ENCODE measurements at regions not wholly inside any gene's neighbourhood (a gene's known extent, or its start where the extent isn't known, plus 50 kb on each side); places are given as distances from the start of the nearest gene placed in this dataset.
"Not testable (repeated sequence)": the region's sequence is repeated elsewhere in the genome, so short reads cannot be mapped to it uniquely, and the experiment has no call there.

DNA sequence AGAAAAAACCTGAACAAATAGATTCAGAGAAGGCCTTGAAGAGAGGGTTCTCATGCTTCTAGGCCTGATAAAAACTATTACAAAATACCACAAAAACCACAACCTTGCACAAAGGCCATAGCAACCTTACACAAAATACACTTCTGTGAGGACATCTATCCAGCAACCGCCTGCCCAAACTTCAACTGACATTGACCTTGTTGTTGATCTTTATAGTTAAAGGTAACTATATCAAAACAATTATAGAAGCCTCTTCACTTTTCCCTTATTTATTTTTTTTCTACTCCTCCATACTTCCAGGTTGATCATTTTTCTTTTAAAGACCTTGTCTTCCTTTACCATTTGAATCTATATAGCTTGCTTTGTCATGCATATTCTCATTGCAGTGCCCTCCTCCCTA is 3321.3 kb upstream of the OR11H1 start:
- TF ChIP-seq, protein P1, sequence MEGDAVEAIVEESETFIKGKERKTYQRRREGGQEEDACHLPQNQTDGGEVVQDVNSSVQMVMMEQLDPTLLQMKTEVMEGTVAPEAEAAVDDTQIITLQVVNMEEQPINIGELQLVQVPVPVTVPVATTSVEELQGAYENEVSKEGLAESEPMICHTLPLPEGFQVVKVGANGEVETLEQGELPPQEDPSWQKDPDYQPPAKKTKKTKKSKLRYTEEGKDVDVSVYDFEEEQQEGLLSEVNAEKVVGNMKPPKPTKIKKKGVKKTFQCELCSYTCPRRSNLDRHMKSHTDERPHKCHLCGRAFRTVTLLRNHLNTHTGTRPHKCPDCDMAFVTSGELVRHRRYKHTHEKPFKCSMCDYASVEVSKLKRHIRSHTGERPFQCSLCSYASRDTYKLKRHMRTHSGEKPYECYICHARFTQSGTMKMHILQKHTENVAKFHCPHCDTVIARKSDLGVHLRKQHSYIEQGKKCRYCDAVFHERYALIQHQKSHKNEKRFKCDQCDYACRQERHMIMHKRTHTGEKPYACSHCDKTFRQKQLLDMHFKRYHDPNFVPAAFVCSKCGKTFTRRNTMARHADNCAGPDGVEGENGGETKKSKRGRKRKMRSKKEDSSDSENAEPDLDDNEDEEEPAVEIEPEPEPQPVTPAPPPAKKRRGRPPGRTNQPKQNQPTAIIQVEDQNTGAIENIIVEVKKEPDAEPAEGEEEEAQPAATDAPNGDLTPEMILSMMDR (IDR thresholded peaks at IDR 0.05): not testable (repeated sequence)
- not testable (repeated sequence) for TF ChIP-seq POLR2A (IDR thresholded peaks at IDR 0.05)
